ENCODE measurements at regions not wholly inside any gene's neighbourhood (a gene's known extent, or its start where the extent isn't known, plus 50 kb on each side); places are given as distances from the start of the nearest gene placed in this dataset.

- H3K4me3 ChIP-seq (ENCODE audit: low read length), result no peak overlapping the region
- TF ChIP-seq ZNF274 (IDR thresholded peaks at IDR 0.05; ENCODE audit: low read depth, low read length), result no peak
These were observed 363.6 kb upstream of the CCDC54 start for GRCh38 chr3:107013641-107014040.

DNA sequence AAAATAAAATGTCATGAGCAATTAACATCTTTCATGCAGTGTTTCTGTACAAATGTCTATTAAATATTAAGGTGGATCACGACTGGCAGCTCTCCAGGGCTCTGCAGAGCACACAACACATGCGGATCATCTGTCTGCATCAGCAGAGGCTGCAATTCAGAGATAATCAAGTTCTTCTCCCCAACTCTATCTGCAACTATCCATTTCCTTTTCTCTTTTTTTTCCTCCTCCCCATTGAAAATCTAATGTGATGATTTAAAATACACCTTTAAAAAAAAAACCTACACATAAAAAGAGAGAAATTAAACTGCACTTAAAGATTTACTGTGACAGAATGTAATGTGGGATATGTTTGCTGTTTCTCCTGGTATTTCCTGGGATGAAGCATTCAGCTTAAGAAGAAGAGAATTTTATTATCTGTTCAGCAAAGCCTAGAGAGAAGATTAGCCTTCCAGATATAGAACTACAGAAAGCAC, 352.6 kb upstream of the CCDC54 start:
- no peak for TF ChIP-seq ZNF274 (IDR thresholded peaks at IDR 0.05; ENCODE audit: low read depth, low read length)
- no peak overlapping the region for H3K4me3 ChIP-seq (ENCODE audit: low read length)

DNA sequence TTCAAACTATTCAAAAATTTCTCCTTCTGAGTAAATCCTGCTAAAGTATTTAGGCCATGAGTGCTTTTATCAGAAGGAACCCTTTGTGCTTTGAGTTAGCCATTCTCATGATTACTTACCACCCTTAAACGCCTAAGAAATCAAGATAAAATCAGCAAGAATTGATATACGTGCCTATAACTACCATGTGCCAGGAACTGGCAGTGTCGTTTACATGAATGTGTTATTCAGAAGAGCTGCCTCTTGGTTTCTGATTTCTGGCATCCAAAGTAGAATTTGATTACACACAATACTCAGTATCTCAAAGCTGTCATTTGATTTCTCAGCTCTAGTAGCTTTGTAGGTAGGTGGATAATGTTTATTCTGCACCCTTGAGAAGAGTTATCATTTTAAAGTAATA, 351.3 kb upstream of the CCDC54 start:
- no peak overlapping the region for H3K4me3 ChIP-seq (ENCODE audit: low read length)
- no peak for TF ChIP-seq ZNF274 (IDR thresholded peaks at IDR 0.05; ENCODE audit: low read depth, low read length)

DNA sequence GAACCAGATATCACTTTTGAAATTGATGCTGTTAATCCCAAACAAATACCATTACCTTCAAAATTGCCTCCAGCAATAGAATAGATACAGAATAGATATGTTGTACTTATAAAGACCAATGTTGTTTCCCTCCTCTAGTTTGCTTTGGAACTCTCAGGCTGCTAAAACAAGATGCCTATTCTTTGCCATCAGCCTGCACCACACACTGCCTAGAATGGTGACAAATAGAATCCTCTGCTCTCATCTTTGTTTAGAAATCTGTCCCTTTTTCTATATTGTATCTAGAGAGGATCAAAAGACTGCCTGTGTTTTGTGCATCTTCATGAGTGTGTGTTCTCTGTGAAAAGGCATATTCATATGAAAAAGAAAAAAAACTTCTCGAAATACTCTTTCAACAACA, 349.2 kb upstream of the CCDC54 start:
- no peak for TF ChIP-seq ZNF274 (IDR thresholded peaks at IDR 0.05; ENCODE audit: low read depth, low read length)
- H3K4me3 ChIP-seq (ENCODE audit: low read length), result no peak overlapping the region

DNA sequence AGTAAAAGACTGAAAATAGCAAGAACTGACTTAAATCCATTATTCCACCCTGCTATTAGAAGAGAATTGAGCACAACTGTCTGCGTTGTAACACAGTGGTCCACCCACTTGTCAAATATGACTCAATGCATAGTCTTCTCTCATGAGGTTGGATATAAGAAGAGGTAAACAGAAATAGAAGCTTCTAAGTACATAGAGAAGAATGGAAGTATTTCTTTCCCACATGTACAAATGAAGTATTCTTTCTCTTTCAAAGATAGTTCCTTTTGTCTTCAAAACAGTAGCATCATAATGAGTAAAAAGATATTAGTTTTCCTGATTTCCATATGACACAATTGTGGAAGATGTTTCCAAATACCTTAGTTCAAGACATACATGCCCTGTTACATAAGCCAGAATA, 348.6 kb upstream of the CCDC54 start:
- TF ChIP-seq ZNF274 (IDR thresholded peaks at IDR 0.05; ENCODE audit: low read depth, low read length), result no peak
- H3K4me3 ChIP-seq (ENCODE audit: low read length), result no peak overlapping the region

DNA sequence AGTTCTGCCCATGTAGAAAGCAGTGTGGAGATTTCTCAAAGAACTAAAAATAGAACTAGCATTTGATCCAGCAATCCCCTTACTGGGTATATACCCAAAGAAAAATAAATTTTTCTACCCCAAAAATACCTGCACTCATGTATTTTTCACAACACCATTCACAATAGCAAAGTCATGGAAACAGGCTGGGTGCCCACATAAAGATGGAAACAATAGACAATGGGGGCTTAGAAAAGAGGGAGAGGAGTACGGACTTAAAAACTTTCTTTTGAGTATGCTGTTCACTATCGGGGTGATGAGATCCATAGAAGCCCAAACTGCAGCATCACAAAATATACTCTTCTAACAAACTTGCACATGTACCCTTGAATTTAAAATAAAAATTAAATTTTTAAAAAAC, 345.1 kb upstream of the CCDC54 start:
- H3K4me3 ChIP-seq (ENCODE audit: low read length), result no peak overlapping the region
- TF ChIP-seq ZNF274 (IDR thresholded peaks at IDR 0.05; ENCODE audit: low read depth, low read length), result no peak

DNA sequence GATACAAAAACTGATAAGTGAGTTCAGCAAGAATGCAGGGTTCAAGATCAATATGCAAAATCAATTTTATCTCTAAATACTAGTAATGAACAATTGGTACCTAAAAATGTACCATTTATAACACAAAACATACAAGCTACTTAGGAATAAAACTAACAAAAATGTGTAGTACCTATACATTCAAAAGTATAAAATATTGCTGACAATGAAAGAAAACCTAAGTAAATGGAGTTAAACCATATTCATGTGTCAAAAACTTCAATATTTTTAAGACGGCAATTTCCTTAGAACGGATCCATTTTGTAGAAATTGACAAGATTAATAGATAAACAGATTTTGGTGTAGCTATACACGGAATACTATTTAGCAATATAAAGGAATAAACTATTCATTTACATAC, 343.1 kb upstream of the CCDC54 start:
- no peak for TF ChIP-seq ZNF274 (IDR thresholded peaks at IDR 0.05; ENCODE audit: low read depth, low read length)
- H3K4me3 ChIP-seq (ENCODE audit: low read length), result no peak overlapping the region

- TF ChIP-seq ZNF274 (IDR thresholded peaks at IDR 0.05; ENCODE audit: low read depth, low read length), result no peak
- no peak overlapping the region for H3K4me3 ChIP-seq (ENCODE audit: low read length)
These were observed 342.1 kb upstream of the CCDC54 start for GRCh38 chr3:107035176-107035575.

DNA sequence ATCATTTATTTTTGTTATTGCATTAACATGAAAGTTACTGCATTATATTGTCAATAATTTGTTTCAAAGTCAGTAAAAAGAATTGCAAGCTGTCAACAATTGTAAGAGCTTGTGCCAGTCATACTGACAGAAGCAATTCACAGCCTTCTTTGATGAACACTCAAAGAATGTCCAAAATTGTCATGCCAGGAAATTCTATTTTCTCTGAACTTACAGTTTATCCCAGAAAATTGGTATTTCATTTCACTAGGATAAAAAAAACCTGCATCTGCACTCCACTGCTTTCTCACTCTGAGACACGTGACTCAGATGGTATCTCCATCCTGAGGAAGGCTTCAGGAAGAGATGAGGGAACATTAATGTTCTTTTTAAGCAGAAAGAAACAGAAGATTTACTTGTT, 332.6 kb upstream of the CCDC54 start:
- H3K4me3 ChIP-seq (ENCODE audit: low read length), result no peak overlapping the region
- TF ChIP-seq ZNF274 (IDR thresholded peaks at IDR 0.05; ENCODE audit: low read depth, low read length), result no peak

DNA sequence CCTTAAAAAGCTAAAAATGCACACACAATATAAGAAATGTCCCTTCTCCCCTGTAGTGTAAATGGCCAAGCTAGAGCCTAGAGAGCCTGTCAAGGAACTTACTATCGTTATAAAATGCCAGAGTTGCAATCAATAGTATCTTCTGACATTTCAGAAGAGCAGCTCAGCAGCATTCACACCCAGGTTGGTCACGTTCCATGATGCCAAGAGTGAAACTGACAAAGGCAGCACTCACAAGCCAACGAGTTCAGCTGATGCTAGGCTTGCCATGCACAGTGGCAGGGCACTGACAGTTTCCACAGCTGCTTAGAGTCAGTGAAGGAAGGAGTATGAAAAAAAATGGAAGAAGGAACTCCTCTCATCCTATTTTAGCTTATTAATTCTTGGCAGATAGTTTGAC, 331.4 kb upstream of the CCDC54 start:
- no peak overlapping the region for H3K4me3 ChIP-seq (ENCODE audit: low read length)
- no peak for TF ChIP-seq ZNF274 (IDR thresholded peaks at IDR 0.05; ENCODE audit: low read depth, low read length)

GRCh38 chr3:107055181-107055942, 321.9 kb upstream of the CCDC54 start:
- TF ChIP-seq ZNF274 (IDR thresholded peaks at IDR 0.05; ENCODE audit: low read depth, low read length), result no peak
- H3K4me3 ChIP-seq (ENCODE audit: low read length), result no peak overlapping the region

GRCh38 chr3:107061466-107061865, 315.8 kb upstream of the CCDC54 start:
- no peak overlapping the region for H3K4me3 ChIP-seq (ENCODE audit: low read length)
- no peak for TF ChIP-seq ZNF274 (IDR thresholded peaks at IDR 0.05; ENCODE audit: low read depth, low read length)

DNA sequence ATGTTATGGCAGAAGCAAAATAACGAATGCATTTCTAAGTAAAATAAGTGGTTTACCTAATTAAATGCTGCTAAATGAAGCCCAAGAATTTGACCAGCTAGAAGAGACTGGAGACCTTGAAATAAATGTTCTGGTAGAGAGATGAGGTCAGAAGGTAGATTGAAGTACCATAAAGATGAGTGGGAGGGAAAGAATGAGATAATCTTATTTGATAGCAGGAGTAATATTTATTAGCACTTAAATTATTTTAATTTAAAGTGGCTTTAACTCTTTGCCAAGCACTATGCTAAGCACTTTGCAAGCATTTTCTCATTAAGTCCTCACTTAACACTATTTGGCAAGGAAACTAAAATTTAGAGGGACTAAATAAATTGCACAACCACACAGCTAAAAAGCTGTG, 314.9 kb upstream of the CCDC54 start:
- no peak overlapping the region for H3K4me3 ChIP-seq (ENCODE audit: low read length)
- no peak for TF ChIP-seq ZNF274 (IDR thresholded peaks at IDR 0.05; ENCODE audit: low read depth, low read length)

GRCh38 chr3:107062787-107063186, 314.5 kb upstream of the CCDC54 start:
- TF ChIP-seq ZNF274 (IDR thresholded peaks at IDR 0.05; ENCODE audit: low read depth, low read length), result no peak

GRCh38 chr3:107063351-107063750, 313.9 kb upstream of the CCDC54 start:
- no peak overlapping the region for H3K4me3 ChIP-seq (ENCODE audit: low read length)
- TF ChIP-seq ZNF274 (IDR thresholded peaks at IDR 0.05; ENCODE audit: low read depth, low read length), result no peak

More at GRCh38 chr3:107062787-107063186, 314.5 kb upstream of the CCDC54 start:
- no peak overlapping the region for H3K4me3 ChIP-seq (ENCODE audit: low read length)

Data from GM08714 (cell line).